ENCODE measurements at regions not wholly inside any gene's neighbourhood (a gene's known extent, or its start where the extent isn't known, plus 50 kb on each side); places are given as distances from the start of the nearest gene placed in this dataset.

GRCh38 chr13:33931397-33932311 lies 113.7 kb downstream of the RFC3 start:
- H3K79me2 ChIP-seq (ENCODE audit: low read length) = no peaks in the 10 kb centered on the region
- no peak overlapping the region for H3K27ac ChIP-seq (ENCODE audit: low read length)
- H3K9ac ChIP-seq (ENCODE audit: low read length) = no peak overlapping the region
- H2AFZ ChIP-seq (ENCODE audit: low read depth, low read length) = no peak overlapping the region
- no peaks in the 10 kb centered on the region for H4K20me1 ChIP-seq (ENCODE audit: insufficient read depth, low read length)
- no peak overlapping the region for H3K4me3 ChIP-seq (ENCODE audit: low read length)
- H3K4me1 ChIP-seq (ENCODE audit: low read length) = peaks cover 15% of the 10 kb centered on the region; the same call in 1 of the 2 replicates
- H3K4me2 ChIP-seq (ENCODE audit: low read length) = peak overlapping the region; percentile 32
- no peaks in the 10 kb centered on the region for H3K36me3 ChIP-seq (replicated peaks; ENCODE audit: low read depth, low read length)
- no peaks in the 10 kb centered on the region for H3K9me3 ChIP-seq (ENCODE audit: insufficient read depth, low read length)
- TF ChIP-seq CTCF (IDR thresholded peaks at IDR 0.05; ENCODE audit: low read depth, low read length) (peak; percentile 89), EZH2phosphoT487 (IDR thresholded peaks at IDR 0.05; ENCODE audit: low read depth) (no peak)
- no peaks in the 10 kb centered on the region for H3K27me3 ChIP-seq (ENCODE audit: low read depth, low read length)

GRCh38 chr13:33932769-33933406 lies 114.9 kb downstream of the RFC3 start:
- Histone ChIP-seq H3K4me3 (ENCODE audit: low read length) (no peak overlapping the region), H3K9ac (ENCODE audit: low read length) (no peak overlapping the region), H3K27ac (ENCODE audit: low read length) (no peak overlapping the region), H3K27me3 (ENCODE audit: low read depth, low read length) (no peaks in the 10 kb centered on the region), H2AFZ (ENCODE audit: low read depth, low read length) (no peak overlapping the region), H3K36me3 (replicated peaks; ENCODE audit: low read depth, low read length) (no peaks in the 10 kb centered on the region), H3K4me2 (ENCODE audit: low read length) (no peak overlapping the region), H3K9me3 (ENCODE audit: insufficient read depth, low read length) (no peaks in the 10 kb centered on the region), H4K20me1 (ENCODE audit: insufficient read depth, low read length) (no peaks in the 10 kb centered on the region), H3K79me2 (ENCODE audit: low read length) (no peaks in the 10 kb centered on the region), H3K4me1 (ENCODE audit: low read length) (peaks cover 15% of the 10 kb centered on the region; the same call in 1 of the 2 replicates)
- no peak for TF ChIP-seq CTCF (IDR thresholded peaks at IDR 0.05; ENCODE audit: low read depth, low read length)
- TF ChIP-seq EZH2phosphoT487 (IDR thresholded peaks at IDR 0.05; ENCODE audit: low read depth) = no peak

GRCh38 chr13:33933810-33934209 lies 115.9 kb downstream of the RFC3 start:
- H3K27me3 ChIP-seq (ENCODE audit: low read depth, low read length) = no peaks in the 10 kb centered on the region
- H2AFZ ChIP-seq (ENCODE audit: low read depth, low read length) = no peak overlapping the region
- H3K4me1 ChIP-seq (ENCODE audit: low read length) = peaks cover 15% of the 10 kb centered on the region; the same call in 1 of the 2 replicates
- no peaks in the 10 kb centered on the region for H3K9me3 ChIP-seq (ENCODE audit: insufficient read depth, low read length)
- H3K9ac ChIP-seq (ENCODE audit: low read length) = no peak overlapping the region
- no peak overlapping the region for H3K27ac ChIP-seq (ENCODE audit: low read length)
- H4K20me1 ChIP-seq (ENCODE audit: insufficient read depth, low read length) = no peaks in the 10 kb centered on the region
- no peak for TF ChIP-seq EZH2phosphoT487 (IDR thresholded peaks at IDR 0.05; ENCODE audit: low read depth)
- no peak for TF ChIP-seq CTCF (IDR thresholded peaks at IDR 0.05; ENCODE audit: low read depth, low read length)
- H3K36me3 ChIP-seq (replicated peaks; ENCODE audit: low read depth, low read length) = no peaks in the 10 kb centered on the region
- no peak overlapping the region for H3K4me3 ChIP-seq (ENCODE audit: low read length)
- H3K4me2 ChIP-seq (ENCODE audit: low read length) = no peak overlapping the region
- H3K79me2 ChIP-seq (ENCODE audit: low read length) = no peaks in the 10 kb centered on the region

GRCh38 chr13:33934343-33934742 lies 116.4 kb downstream of the RFC3 start:
- Histone ChIP-seq H2AFZ (ENCODE audit: low read depth, low read length) (no peak overlapping the region), H3K79me2 (ENCODE audit: low read length) (no peaks in the 10 kb centered on the region), H3K4me1 (ENCODE audit: low read length) (peaks cover 15% of the 10 kb centered on the region; the same call in 1 of the 2 replicates), H3K9ac (ENCODE audit: low read length) (no peak overlapping the region), H3K27me3 (ENCODE audit: low read depth, low read length) (no peaks in the 10 kb centered on the region), H3K4me2 (ENCODE audit: low read length) (no peak overlapping the region), H3K4me3 (ENCODE audit: low read length) (no peak overlapping the region), H3K9me3 (ENCODE audit: insufficient read depth, low read length) (no peaks in the 10 kb centered on the region), H3K27ac (ENCODE audit: low read length) (no peak overlapping the region), H4K20me1 (ENCODE audit: insufficient read depth, low read length) (no peaks in the 10 kb centered on the region), H3K36me3 (replicated peaks; ENCODE audit: low read depth, low read length) (no peaks in the 10 kb centered on the region)
- TF ChIP-seq CTCF (IDR thresholded peaks at IDR 0.05; ENCODE audit: low read depth, low read length) = no peak
- TF ChIP-seq EZH2phosphoT487 (IDR thresholded peaks at IDR 0.05; ENCODE audit: low read depth) = no peak

Measured in OCI-LY3 (cell line).